ENCODE measurements at regions not wholly inside any gene's neighbourhood (a gene's known extent, or its start where the extent isn't known, plus 50 kb on each side); places are given as distances from the start of the nearest gene placed in this dataset.

GRCh38 chr7:108735814-108736213 lies 166.1 kb downstream of the DNAJB9 start:
- no peak for DNase-seq (ENCODE audit: low spot score in 2 of 2)
- no peaks in the 10 kb centered on the region for H3K36me3 ChIP-seq
- H3K27me3 ChIP-seq, result no peaks in the 10 kb centered on the region
- no peaks in the 10 kb centered on the region for H3K9me3 ChIP-seq
- no peak overlapping the region for H3K27ac ChIP-seq
- no peaks in the 10 kb centered on the region for H3K4me1 ChIP-seq
- no peak overlapping the region for H3K4me3 ChIP-seq
- no peak for TF ChIP-seq POLR2A (IDR thresholded peaks at IDR 0.05)
- TF ChIP-seq CTCF (IDR thresholded peaks at IDR 0.05), result no peak
- TF ChIP-seq EP300 (IDR thresholded peaks at IDR 0.05), result no peak

- no peaks in the 10 kb centered on the region for H3K27me3 ChIP-seq
- no peaks in the 10 kb centered on the region for H3K4me1 ChIP-seq
- 95 to 96% methylated on average over 2 of the region's 2 CpGs for WGBS, 2 donors
- no peaks in the 10 kb centered on the region for H3K36me3 ChIP-seq
- TF ChIP-seq CTCF (IDR thresholded peaks at IDR 0.05), result no peak
- TF ChIP-seq EP300 (IDR thresholded peaks at IDR 0.05), result no peak
- TF ChIP-seq POLR2A (IDR thresholded peaks at IDR 0.05), result no peak
- DNase-seq (ENCODE audit: low spot score in 2 of 2), result no peak
- no peaks in the 10 kb centered on the region for H3K9me3 ChIP-seq
- no peak overlapping the region for H3K27ac ChIP-seq
- no peak overlapping the region for H3K4me3 ChIP-seq
Measured at GRCh38 chr7:108736221-108736891, 166.7 kb downstream of the DNAJB9 start.

- 63 to 68% methylated on average over 3 of the region's 3 CpGs for WGBS, 2 donors
- DNase-seq (ENCODE audit: low spot score in 2 of 2), result no peak
- Histone ChIP-seq H3K4me3 (no peak overlapping the region), H3K27ac (no peak overlapping the region), H3K9me3 (no peaks in the 10 kb centered on the region), H3K4me1 (no peaks in the 10 kb centered on the region), H3K27me3 (no peaks in the 10 kb centered on the region), H3K36me3 (no peaks in the 10 kb centered on the region)
- no peak for TF ChIP-seq POLR2A (IDR thresholded peaks at IDR 0.05)
- TF ChIP-seq CTCF (IDR thresholded peaks at IDR 0.05), result no peak
- TF ChIP-seq EP300 (IDR thresholded peaks at IDR 0.05), result no peak
Measured at GRCh38 chr7:108770981-108771745, 201.5 kb downstream of the DNAJB9 start.

GRCh38 chr7:108771853-108772252 lies 202.2 kb downstream of the DNAJB9 start:
- no peak for DNase-seq (ENCODE audit: low spot score in 2 of 2)
- WGBS, 2 donors, result 47 to 48% methylated on average over 2 of the region's 2 CpGs
- Histone ChIP-seq H3K27me3 (no peaks in the 10 kb centered on the region), H3K36me3 (no peaks in the 10 kb centered on the region), H3K4me3 (no peak overlapping the region), H3K9me3 (no peaks in the 10 kb centered on the region), H3K27ac (no peak overlapping the region), H3K4me1 (no peaks in the 10 kb centered on the region)
- TF ChIP-seq POLR2A (IDR thresholded peaks at IDR 0.05), result no peak
- no peak for TF ChIP-seq CTCF (IDR thresholded peaks at IDR 0.05)
- TF ChIP-seq EP300 (IDR thresholded peaks at IDR 0.05), result no peak

- Histone ChIP-seq H3K36me3 (no peaks in the 10 kb centered on the region), H3K4me1 (no peaks in the 10 kb centered on the region), H3K27me3 (no peaks in the 10 kb centered on the region), H3K27ac (no peak overlapping the region), H3K9me3 (no peaks in the 10 kb centered on the region), H3K4me3 (no peak overlapping the region)
- no peak for TF ChIP-seq POLR2A (IDR thresholded peaks at IDR 0.05)
- no peak for TF ChIP-seq CTCF (IDR thresholded peaks at IDR 0.05)
- no peak for TF ChIP-seq EP300 (IDR thresholded peaks at IDR 0.05)
- 38 to 39% methylated on average over 1 of the region's 1 CpG for WGBS, 2 donors
- no peak for DNase-seq (ENCODE audit: low spot score in 2 of 2)
Measured at GRCh38 chr7:108777966-108778365, 208.3 kb downstream of the DNAJB9 start.
